Astrocyte of the cerebellum (primary cell): ENCODE measurements at regions not wholly inside any gene's neighbourhood (a gene's known extent, or its start where the extent isn't known, plus 50 kb on each side); places are given as distances from the start of the nearest gene placed in this dataset.
"Not testable (repeated sequence)": the region's sequence is repeated elsewhere in the genome, so short reads cannot be mapped to it uniquely, and the experiment has no call there.

ENCODE experiments used
- DNase-seq: peaks from one replicate; pipeline ENCODE4 v3.0.0-alpha.2; 2011; ENCODE audit warnings: low read depth
- H3K4me3 ChIP-seq: 2 replicates; pipeline ENCODE4 v1.5.1; 2011; ENCODE audit warnings: mild to moderate bottlenecking, low read depth, low read length, moderate library complexity
- CTCF ChIP-seq: IDR thresholded peaks from 2 replicates; pipeline ENCODE4 v1.5.1; 2012; ENCODE audit warnings: low read length, low read depth, moderate library complexity, mild to moderate bottlenecking; ENCODE audit errors: missing control alignments
- in situ Hi-C: cut with HindIII; loops from 2 replicates; pipeline ENCODE4 v1.10.0; 2017; ENCODE audit warnings: low sequenced_read_pairs

- H3K4me3 ChIP-seq: no peak overlapping the region
- TF ChIP-seq CTCF: no peak
- in situ Hi-C loops: no loop called here
- DNase-seq: no peak
These were observed 1053.2 kb downstream of the REEP3 start for GRCh38 chr10:64574371-64574770.

GRCh38 chr10:64576497-64576896 is 1055.3 kb downstream of the REEP3 start:
- no peak for TF ChIP-seq CTCF
- in situ Hi-C loops: no loop called here
- H3K4me3 ChIP-seq: no peak overlapping the region
- no peak for DNase-seq

- H3K4me3 ChIP-seq, DNase-seq, in situ Hi-C loops: not testable (repeated sequence)
These were observed 1057.6 kb downstream of the REEP3 start for GRCh38 chr10:64578757-64579156.

- no peak overlapping the region for H3K4me3 ChIP-seq
- in situ Hi-C loops: no loop called here
- DNase-seq: no peak
- no peak for TF ChIP-seq CTCF
These were observed 1065.8 kb downstream of the REEP3 start for GRCh38 chr10:64586934-64587503.

GRCh38 chr10:64594072-64594471 is 1072.9 kb downstream of the REEP3 start:
- H3K4me3 ChIP-seq: no peak overlapping the region
- DNase-seq: no peak
- no peak for TF ChIP-seq CTCF
- in situ Hi-C loops: no loop called here

- DNase-seq: no peak
- H3K4me3 ChIP-seq: no peak overlapping the region
- TF ChIP-seq CTCF: no peak
- in situ Hi-C loops: no loop called here
These were observed 1077.4 kb downstream of the REEP3 start for GRCh38 chr10:64598600-64598999.

- no peak for DNase-seq
- no peak for TF ChIP-seq CTCF
- in situ Hi-C loops: no loop called here
- no peak overlapping the region for H3K4me3 ChIP-seq
These were observed 1080.1 kb downstream of the REEP3 start for GRCh38 chr10:64601298-64601697.
